ENCODE measurements at regions not wholly inside any gene's neighbourhood (a gene's known extent, or its start where the extent isn't known, plus 50 kb on each side); places are given as distances from the start of the nearest gene placed in this dataset.

- TF ChIP-seq SREBF2 (CRISPR knock-in tag; IDR thresholded peaks at IDR 0.05): no peak
Observed at GRCh38 chr15:97026781-97027180, 696.3 kb downstream of the NR2F2 start (continued).

- Histone ChIP-seq H3K27me3 (ENCODE audit: control insufficient read depth in 2 of 2, insufficient read depth in 2 of 2, low read length in 2 of 2) (no peaks in the 10 kb centered on the region), H4K20me1 (replicated peaks; ENCODE audit: control insufficient read depth, insufficient read depth, low read length) (no peaks in the 10 kb centered on the region), H3K4me1 (replicated peaks in 1 of 2; ENCODE audit: control insufficient read depth in 2 of 2, insufficient read depth in 2 of 2, low read length in 2 of 2) (no peaks in the 10 kb centered on the region), H3K79me2 (ENCODE audit: control insufficient read depth, insufficient read depth, low read length) (no peaks in the 10 kb centered on the region), H3K36me3 (ENCODE audit: control insufficient read depth, insufficient read depth, low read length) (no peaks in the 10 kb centered on the region), H3K9me3 (replicated peaks; ENCODE audit: control insufficient read depth, insufficient read depth, low read depth, low read length) (0 out of 2 replicates have a peak, but pooled peaks cover 2% of the 10 kb centered on the region), H3K9me1 (ENCODE audit: control insufficient read depth, insufficient read depth, low read length) (no peaks in the 10 kb centered on the region), H3K4me3 (no peak overlapping the region), H2AFZ (ENCODE audit: low read depth, low read length) (no peak overlapping the region), H3K4me2 (ENCODE audit: insufficient read depth, low read length) (no peak overlapping the region), H3K27ac (ENCODE audit: extremely low read depth, low read depth, low read length) (no peak overlapping the region), H3K9ac (ENCODE audit: insufficient read depth in 1 of 2, low read depth in 2 of 2, low read length in 2 of 2) (no peak overlapping the region)
- in situ Hi-C loops (cut with MboI): no loop called here
- no peak for DNase-seq (ENCODE audit: extremely low read depth in 1 of 4, low spot score in 3 of 4)
- FAIRE-seq: no peak
- TF ChIP-seq POLR2AphosphoS5 (IDR thresholded peaks at IDR 0.05; ENCODE audit: control insufficient read depth, insufficient read depth, low read depth, low read length) (no peak), PURB (CRISPR knock-in tag; IDR thresholded peaks at IDR 0.05; ENCODE audit: low read depth) (no peak), ZNF589 (CRISPR knock-in tag; IDR thresholded peaks at IDR 0.05; ENCODE audit: low read depth) (no peak), KLF1 (tag; IDR thresholded peaks at IDR 0.05) (no peak), DMBX1 (CRISPR knock-in tag; IDR thresholded peaks at IDR 0.05; ENCODE audit: borderline replicate concordance) (no peak), NR1H2 (CRISPR knock-in tag; IDR thresholded peaks at IDR 0.05) (no peak), SPI1 (IDR thresholded peaks at IDR 0.05; ENCODE audit: borderline replicate concordance, low read depth, low read length) (no peak), SNRNP70 (optimal IDR thresholded peaks at IDR 0.05; ENCODE audit: low read depth, low read length) (no peak)
- CTCF ChIA-PET (ENCODE audit: low intra/inter-chr PET ratio): no interaction called here
- BruUV-seq (replicated peaks): no TSS peak
- WGBS (ENCODE audit: insufficient coverage, low coverage, missing lambda C conversion rate): 3% methylated on average over 2 of the region's 2 CpGs
- intact Hi-C loops (cut with micrococcal nuclease): no loop called here
- ATAC-seq: no peak
- POLR2A ChIA-PET: no interaction called here
Observed at GRCh38 chr15:97027772-97028171, 697.3 kb downstream of the NR2F2 start.

All from K562 (cell line).